GM21515 (cell line): ENCODE measurements at regions not wholly inside any gene's neighbourhood (a gene's known extent, or its start where the extent isn't known, plus 50 kb on each side); places are given as distances from the start of the nearest gene placed in this dataset.
A peak's percentile ranks its signal among the peaks of the same experiment; 100 is the strongest.

Experiments
- ATAC-seq: cut with Tn5 transposase; IDR thresholded peaks from one replicate; pipeline ENCODE4 v1.9.1; 2021; ENCODE audit not compliant: unreplicated experiment

GRCh38 chr6:112701201-112701600 lies 354.1 kb downstream of the RFPL4B start:
- no peak for ATAC-seq

DNA sequence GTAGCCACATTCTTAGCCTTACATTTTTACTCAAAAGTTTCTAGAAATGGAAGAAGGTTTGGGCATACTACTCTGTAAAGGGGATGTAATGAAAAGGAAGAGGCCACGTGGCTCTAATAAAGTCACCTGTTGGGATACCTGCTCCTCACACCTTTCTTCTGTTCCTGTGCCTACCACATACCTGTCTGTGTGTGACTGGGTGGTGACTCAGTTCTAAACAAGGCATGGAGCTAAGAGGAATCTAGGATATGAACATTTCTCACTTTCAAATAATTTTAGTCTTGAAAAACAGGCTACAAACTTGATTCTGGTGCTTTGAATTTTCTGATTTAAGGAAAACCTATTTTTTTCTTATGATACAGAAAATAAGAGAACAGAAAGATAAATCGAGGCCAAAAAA lies 363.6 kb downstream of the RFPL4B start:
- no peak for ATAC-seq

DNA sequence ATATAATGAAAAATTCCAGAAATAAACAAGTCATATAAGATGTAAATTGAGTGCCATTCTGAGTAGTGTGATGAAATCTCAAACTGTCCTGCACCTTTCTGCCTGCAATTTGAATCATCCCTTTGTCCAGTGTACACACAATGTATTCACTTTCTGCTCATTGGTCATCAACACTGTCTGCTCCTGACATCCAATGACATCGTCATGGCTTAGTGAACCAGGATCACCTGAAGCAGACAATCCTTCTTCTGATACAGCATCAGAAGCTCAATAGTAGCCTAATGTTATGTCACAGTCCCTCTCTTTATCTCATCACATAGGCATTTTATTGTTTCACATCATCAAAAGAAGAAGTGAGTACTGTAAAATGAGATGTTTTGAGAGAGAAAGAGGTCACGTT lies 366.3 kb downstream of the RFPL4B start:
- no peak for ATAC-seq

- ATAC-seq, result no peak
Measured at GRCh38 chr6:112717401-112717800, 370.3 kb downstream of the RFPL4B start.

DNA sequence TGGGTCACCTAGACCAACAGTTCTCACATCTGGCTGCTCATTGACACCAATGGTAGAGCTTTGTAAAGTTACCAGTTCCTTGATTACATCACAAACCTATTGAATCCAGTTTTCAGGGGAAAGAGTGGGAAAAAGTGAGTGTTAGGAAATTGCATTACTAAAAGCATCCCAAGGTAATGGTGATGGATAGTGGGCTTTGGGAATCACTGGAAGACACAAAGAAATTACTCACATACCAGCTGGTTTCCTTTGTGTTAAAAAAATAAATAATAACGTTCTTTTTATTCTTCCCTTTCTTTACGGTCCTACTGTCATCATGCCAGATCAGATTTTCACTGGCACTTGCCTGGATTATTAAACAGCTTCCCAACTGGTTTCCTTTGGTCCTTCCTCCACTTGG lies 370.7 kb downstream of the RFPL4B start:
- no peak for ATAC-seq

- ATAC-seq, result no peak
Measured at GRCh38 chr6:112725541-112726085, 378.5 kb downstream of the RFPL4B start.

GRCh38 chr6:112735129-112735528 lies 388.0 kb downstream of the RFPL4B start:
- ATAC-seq, result no peak

DNA sequence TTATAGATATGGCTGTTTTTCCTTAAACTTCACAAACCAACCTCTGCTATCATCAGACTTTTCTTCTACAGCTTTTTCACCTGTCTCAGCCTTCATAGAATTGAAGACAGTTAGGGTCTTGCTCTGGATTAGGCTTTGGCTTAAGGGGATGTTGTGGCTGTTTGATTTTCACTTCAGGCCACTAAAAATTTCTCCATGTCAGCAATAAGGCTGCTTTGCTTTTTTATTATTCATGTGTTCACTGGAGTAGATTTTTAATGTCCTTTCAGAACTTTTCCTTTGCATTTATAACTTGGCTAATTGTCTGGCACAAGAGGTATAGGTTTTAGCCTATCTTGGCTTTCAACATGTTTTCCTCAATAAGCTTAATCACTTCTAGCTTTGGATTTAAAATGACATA lies 392.6 kb downstream of the RFPL4B start:
- ATAC-seq, result no peak

DNA sequence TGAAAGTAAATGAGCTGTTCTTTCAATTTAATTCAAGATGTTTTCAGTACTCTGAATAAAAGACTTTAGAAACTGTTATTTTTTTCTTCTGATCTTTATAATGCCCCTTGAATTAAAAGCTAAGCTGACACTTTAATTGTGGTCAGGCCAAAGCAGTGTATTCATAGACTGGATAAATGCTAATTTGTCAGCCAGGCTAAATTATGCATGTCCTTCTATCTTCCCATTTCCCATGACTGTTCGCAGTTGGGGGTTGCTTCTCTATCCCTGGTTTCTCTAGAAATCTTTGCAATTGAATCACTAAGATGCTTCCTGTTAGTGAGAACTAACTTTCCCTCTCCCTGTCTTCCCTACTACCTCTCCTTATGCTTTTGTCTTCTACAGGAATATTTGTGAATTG lies 396.2 kb downstream of the RFPL4B start:
- no peak for ATAC-seq

GRCh38 chr6:112744827-112745226 lies 397.7 kb downstream of the RFPL4B start:
- no peak for ATAC-seq

GRCh38 chr6:112745765-112746164 lies 398.6 kb downstream of the RFPL4B start:
- no peak for ATAC-seq

DNA sequence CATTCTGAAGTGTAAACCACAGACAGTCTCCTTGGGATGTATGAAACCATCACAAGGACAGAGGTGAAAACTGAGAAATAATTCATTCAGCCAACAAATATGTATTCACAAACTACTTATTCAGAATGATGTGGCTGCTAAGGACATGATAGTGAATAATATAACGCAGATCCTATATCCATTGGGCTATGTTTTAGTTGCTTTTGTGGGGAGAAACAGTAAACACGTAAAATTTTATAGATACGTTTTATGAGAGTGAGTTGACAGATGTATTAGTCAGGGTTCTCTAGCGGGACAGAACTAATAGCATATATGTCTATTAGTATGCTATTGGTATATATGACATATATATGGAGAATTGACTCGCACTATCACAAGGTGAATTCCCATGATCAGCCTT lies 402.5 kb downstream of the RFPL4B start:
- no peak for ATAC-seq

DNA sequence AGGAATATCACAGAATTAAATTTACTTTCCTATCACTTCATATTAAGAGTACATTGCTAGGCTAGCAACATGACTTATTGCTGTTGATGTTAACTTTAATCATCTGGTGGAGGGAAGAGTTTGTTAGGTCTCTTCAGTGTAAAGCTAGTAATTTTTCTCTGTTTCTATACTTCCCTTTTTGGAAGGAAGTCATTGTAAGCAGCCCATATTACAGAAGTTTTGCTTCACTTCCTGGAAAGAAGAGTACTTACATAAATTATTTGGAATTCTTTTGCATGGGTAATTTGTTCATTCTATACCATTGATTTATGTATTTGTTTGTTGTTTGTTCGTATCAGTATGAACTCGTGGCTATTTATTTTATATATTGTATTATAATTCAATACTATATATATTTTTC lies 405.2 kb downstream of the RFPL4B start:
- no peak for ATAC-seq

DNA sequence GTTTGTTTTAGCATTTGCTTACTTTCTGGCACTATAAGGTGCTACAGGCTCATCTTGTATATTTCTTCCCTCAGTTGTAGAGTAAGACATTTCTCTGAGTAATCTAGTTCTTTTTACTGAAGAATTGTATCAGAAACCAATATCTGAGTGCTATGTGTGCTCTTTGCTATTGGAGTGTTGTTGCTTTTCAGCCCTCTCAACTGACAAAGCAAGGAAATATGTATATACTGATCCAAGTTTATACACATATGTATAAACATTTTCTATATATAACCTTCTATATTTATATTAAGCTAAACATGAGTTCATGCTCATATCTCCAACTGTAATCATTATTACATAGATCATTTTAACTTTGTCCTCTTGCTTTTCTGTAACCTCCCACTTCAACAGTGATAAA lies 405.7 kb downstream of the RFPL4B start:
- ATAC-seq, result no peak

DNA sequence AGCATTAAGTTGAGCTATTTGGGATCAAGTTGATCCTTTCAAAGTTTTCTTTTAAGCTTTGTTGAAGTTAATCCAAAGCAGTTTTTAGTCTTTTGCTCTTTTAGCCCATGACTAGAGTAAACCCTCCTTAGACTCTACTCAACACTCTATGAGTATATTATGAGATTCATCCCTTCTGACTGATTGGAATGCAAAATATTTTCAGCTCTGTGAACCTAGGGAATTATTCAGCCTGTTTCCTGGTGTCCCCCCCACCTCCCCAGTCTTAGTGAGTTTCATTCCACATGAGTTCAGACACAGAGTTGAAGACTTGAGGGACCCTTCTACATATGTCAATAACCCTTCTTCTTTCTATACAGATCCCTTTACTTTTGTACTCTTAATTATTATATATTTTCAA lies 413.7 kb downstream of the RFPL4B start:
- ATAC-seq, result no peak

GRCh38 chr6:112761740-112762139 lies 414.6 kb downstream of the RFPL4B start:
- no peak for ATAC-seq

DNA sequence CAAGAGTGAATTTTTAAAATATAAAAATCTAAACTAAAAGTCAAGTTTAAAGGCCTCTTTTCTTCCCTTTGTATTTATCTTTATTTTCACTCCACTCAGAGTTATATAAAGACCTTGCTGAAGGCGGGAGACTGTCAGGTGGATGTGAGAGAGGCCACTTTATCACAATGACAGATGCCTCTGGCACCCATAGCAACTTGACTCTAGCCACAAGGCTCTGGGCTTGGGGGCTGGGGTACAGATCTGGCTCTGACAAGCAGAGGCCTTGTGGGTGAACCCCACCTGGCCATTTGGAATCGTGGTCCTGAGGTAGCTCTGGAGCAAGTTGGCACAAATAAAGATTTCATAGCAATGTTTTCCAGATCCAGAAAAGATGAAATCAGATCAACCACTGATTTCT lies 417.2 kb downstream of the RFPL4B start:
- no peak for ATAC-seq

DNA sequence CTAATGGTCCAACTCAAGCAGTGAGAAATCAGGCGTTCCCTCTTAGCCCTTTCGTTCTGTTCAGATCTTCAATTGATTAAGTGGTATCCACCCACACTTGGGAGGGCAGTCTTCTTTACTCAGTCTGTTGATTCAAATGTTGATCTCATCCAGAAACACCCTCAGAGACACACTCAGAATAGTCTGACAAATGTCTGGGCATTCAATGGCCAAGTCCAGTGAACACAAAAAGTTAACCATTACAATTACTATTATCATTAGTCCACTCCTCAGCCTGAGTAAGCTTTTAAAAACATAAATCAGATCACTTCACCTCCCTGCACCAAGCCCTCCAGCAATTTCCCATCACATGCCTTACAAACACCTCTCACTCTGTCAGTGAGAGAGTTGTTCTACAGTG lies 423.2 kb downstream of the RFPL4B start:
- no peak for ATAC-seq

GRCh38 chr6:112773187-112773586 lies 426.1 kb downstream of the RFPL4B start:
- ATAC-seq, result no peak

- ATAC-seq, result no peak
Measured at GRCh38 chr6:112774319-112774718, 427.2 kb downstream of the RFPL4B start.

GRCh38 chr6:112780498-112781096 lies 433.5 kb downstream of the RFPL4B start:
- peak; percentile 96 for ATAC-seq

DNA sequence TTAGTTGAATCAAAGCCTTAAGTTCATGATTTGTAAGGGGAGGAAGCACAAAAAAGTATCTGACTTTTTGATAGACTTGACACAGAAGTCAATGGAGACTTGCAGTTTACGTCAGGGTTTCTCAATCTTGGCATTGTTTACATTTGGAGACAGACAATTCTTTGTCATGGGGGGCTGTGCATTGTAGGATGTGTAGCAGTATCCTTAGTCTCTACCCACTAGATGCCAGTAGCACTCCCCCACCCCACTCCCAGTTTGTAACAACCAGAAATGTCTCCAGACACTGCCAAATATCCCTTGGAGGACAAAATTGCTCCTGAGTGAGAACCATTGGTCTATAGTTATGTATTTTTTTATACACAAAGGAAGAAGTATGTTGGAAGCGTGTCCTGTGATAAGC lies 434.1 kb downstream of the RFPL4B start:
- no peak for ATAC-seq

DNA sequence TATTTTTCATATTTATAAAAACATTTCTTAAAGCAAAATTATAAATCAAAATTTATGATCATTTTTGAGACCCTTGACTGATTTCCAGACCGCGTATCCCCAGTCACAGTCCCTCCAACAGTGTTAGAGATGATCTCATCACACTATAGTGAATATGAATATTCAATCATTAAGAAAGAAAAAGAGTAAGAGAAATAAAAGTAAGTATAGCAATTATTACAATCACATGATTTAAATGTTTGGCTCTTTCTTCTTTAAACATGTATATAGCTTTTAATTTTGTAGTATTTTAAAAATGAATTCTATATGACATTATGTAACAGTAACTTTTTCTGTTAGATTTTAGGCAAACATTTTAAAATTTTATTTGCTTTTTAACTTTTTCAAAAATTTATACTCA lies 438.3 kb downstream of the RFPL4B start:
- ATAC-seq, result no peak
